Hematopoietic multipotent progenitor cell treated with erythropoietin and hydrocortisone succinate and interleukin-3 and kit ligand, for 6 days (in vitro differentiated cells): ENCODE measurements at regions not wholly inside any gene's neighbourhood (a gene's known extent, or its start where the extent isn't known, plus 50 kb on each side); places are given as distances from the start of the nearest gene placed in this dataset.

ENCODE experiments used
- DNase-seq: peaks from one replicate; pipeline ENCODE4 v3.0.0-alpha.2; 2015

- DNase-seq, result no peak
These were observed 253.5 kb downstream of the SPTSSA start for GRCh38 chr14:34208532-34208931.

- no peak for DNase-seq
These were observed 254.9 kb upstream of the EGLN3 start for GRCh38 chr14:34205799-34206198.

GRCh38 chr14:34204774-34205173 lies 253.9 kb upstream of the EGLN3 start:
- DNase-seq, result no peak

GRCh38 chr14:34203251-34203722 lies 252.4 kb upstream of the EGLN3 start:
- no peak for DNase-seq

- no peak for DNase-seq
These were observed 251.2 kb upstream of the EGLN3 start for GRCh38 chr14:34201909-34202637.

- DNase-seq, result no peak
These were observed 248.7 kb upstream of the EGLN3 start for GRCh38 chr14:34199585-34199984.

- no peak for DNase-seq
These were observed 247.2 kb upstream of the EGLN3 start for GRCh38 chr14:34198096-34198495.

- DNase-seq, result no peak
These were observed 245.1 kb upstream of the EGLN3 start for GRCh38 chr14:34195964-34196363.

GRCh38 chr14:34190717-34191116 lies 239.8 kb upstream of the EGLN3 start:
- no peak for DNase-seq

- DNase-seq, result no peak
These were observed 239.0 kb upstream of the EGLN3 start for GRCh38 chr14:34189866-34190265.

GRCh38 chr14:34187519-34188044 lies 236.7 kb upstream of the EGLN3 start:
- no peak for DNase-seq

- DNase-seq, result no peak
These were observed 236.2 kb upstream of the EGLN3 start for GRCh38 chr14:34187061-34187460.

- no peak for DNase-seq
These were observed 233.3 kb upstream of the EGLN3 start for GRCh38 chr14:34184126-34184525.

GRCh38 chr14:34183478-34183877 lies 232.6 kb upstream of the EGLN3 start:
- no peak for DNase-seq

GRCh38 chr14:34181338-34181737 lies 230.5 kb upstream of the EGLN3 start:
- no peak for DNase-seq

GRCh38 chr14:34180869-34181268 lies 230.0 kb upstream of the EGLN3 start:
- DNase-seq, result no peak

GRCh38 chr14:34180434-34180833 lies 229.6 kb upstream of the EGLN3 start:
- no peak for DNase-seq

GRCh38 chr14:34179727-34180126 lies 228.9 kb upstream of the EGLN3 start:
- DNase-seq, result no peak

GRCh38 chr14:34177466-34177865 lies 226.6 kb upstream of the EGLN3 start:
- no peak for DNase-seq

GRCh38 chr14:34175574-34175973 lies 224.7 kb upstream of the EGLN3 start:
- DNase-seq, result no peak

GRCh38 chr14:34174973-34175372 lies 224.1 kb upstream of the EGLN3 start:
- no peak for DNase-seq

GRCh38 chr14:34173916-34174315 lies 223.0 kb upstream of the EGLN3 start:
- DNase-seq, result no peak

GRCh38 chr14:34172550-34173368 lies 221.9 kb upstream of the EGLN3 start:
- DNase-seq, result no peak

GRCh38 chr14:34172173-34172451 lies 221.2 kb upstream of the EGLN3 start:
- no peak for DNase-seq
